Epithelial cell of esophagus (primary cell): ENCODE measurements at regions not wholly inside any gene's neighbourhood (a gene's known extent, or its start where the extent isn't known, plus 50 kb on each side); places are given as distances from the start of the nearest gene placed in this dataset.

Experiments used
- DNase-seq: peaks from one replicate; pipeline ENCODE4 v3.0.0; 2010; ENCODE audit warnings: low read depth
- H3K4me3 ChIP-seq: 2 replicates; pipeline ENCODE4 v1.5.1; 2011; ENCODE audit warnings: mild to moderate bottlenecking, low read length, control low read depth
- CTCF ChIP-seq: IDR thresholded peaks from 2 replicates; pipeline ENCODE4 v1.5.1; 2011; ENCODE audit warnings: low read depth, mild to moderate bottlenecking, low read length, control low read depth, inconsistent platforms; ENCODE audit not compliant: insufficient read depth; ENCODE audit errors: missing control alignments

GRCh38 chr21:43292041-43292865 lies 123.4 kb downstream of the CRYAA start:
- no peak overlapping the region for H3K4me3 ChIP-seq
- no peak for DNase-seq
- TF ChIP-seq CTCF = no peak

- no peak for DNase-seq
These were observed 122.6 kb downstream of the CRYAA start for GRCh38 chr21:43291347-43291950.

GRCh38 chr21:43290421-43291346 lies 121.9 kb downstream of the CRYAA start:
- TF ChIP-seq CTCF = no peak
- no peak overlapping the region for H3K4me3 ChIP-seq
- DNase-seq = no peak

More at GRCh38 chr21:43291347-43291950, 122.6 kb downstream of the CRYAA start:
- no peak for TF ChIP-seq CTCF
- no peak overlapping the region for H3K4me3 ChIP-seq

- DNase-seq = no peak
- no peak overlapping the region for H3K4me3 ChIP-seq
- no peak for TF ChIP-seq CTCF
These were observed 121.2 kb downstream of the CRYAA start for GRCh38 chr21:43289966-43290365.

- no peak overlapping the region for H3K4me3 ChIP-seq
- no peak for DNase-seq
- TF ChIP-seq CTCF = no peak
These were observed 120.6 kb downstream of the CRYAA start for GRCh38 chr21:43289442-43289841.

- DNase-seq = no peak
- TF ChIP-seq CTCF = no peak
- no peak overlapping the region for H3K4me3 ChIP-seq
These were observed 119.3 kb downstream of the CRYAA start for GRCh38 chr21:43287795-43288755.
